ENCODE measurements at regions not wholly inside any gene's neighbourhood (a gene's known extent, or its start where the extent isn't known, plus 50 kb on each side); places are given as distances from the start of the nearest gene placed in this dataset.
"Not testable (repeated sequence)": the region's sequence is repeated elsewhere in the genome, so short reads cannot be mapped to it uniquely, and the experiment has no call there.

- not testable (repeated sequence) for H3K9ac ChIP-seq (ENCODE audit: low read length); H3K27me3 ChIP-seq (ENCODE audit: low read depth, low read length); H2AFZ ChIP-seq (ENCODE audit: low read depth, low read length); H3K4me2 ChIP-seq (ENCODE audit: low read length); H3K79me2 ChIP-seq (ENCODE audit: low read length); H3K36me3 ChIP-seq (replicated peaks; ENCODE audit: low read depth, low read length); H3K27ac ChIP-seq (ENCODE audit: low read length); H4K20me1 ChIP-seq (ENCODE audit: insufficient read depth, low read length); H3K9me3 ChIP-seq (ENCODE audit: insufficient read depth, low read length); H3K4me3 ChIP-seq (ENCODE audit: low read length)
- H3K4me1 ChIP-seq (ENCODE audit: low read length): peaks cover 37% of the 10 kb centered on the region
These were observed 91.7 kb upstream of the ATF7IP2 start for GRCh38 chr16:10294153-10294552.

GRCh38 chr16:10296956-10297340 lies 88.9 kb upstream of the ATF7IP2 start:
- Histone ChIP-seq H3K4me1 (ENCODE audit: low read length) (peaks cover 39% of the 10 kb centered on the region), H3K36me3 (replicated peaks; ENCODE audit: low read depth, low read length) (no peaks in the 10 kb centered on the region), H3K79me2 (ENCODE audit: low read length) (no peaks in the 10 kb centered on the region), H2AFZ (ENCODE audit: low read depth, low read length) (peak overlapping the region; percentile 5; the same call in 1 of the 2 replicates), H3K9me3 (ENCODE audit: insufficient read depth, low read length) (no peaks in the 10 kb centered on the region), H3K4me3 (ENCODE audit: low read length) (peak overlapping the region; percentile 70), H3K4me2 (ENCODE audit: low read length) (peak overlapping the region; percentile 86), H3K27me3 (ENCODE audit: low read depth, low read length) (no peaks in the 10 kb centered on the region), H4K20me1 (ENCODE audit: insufficient read depth, low read length) (no peaks in the 10 kb centered on the region), H3K27ac (ENCODE audit: low read length) (peak overlapping the region; percentile 88), H3K9ac (ENCODE audit: low read length) (peak overlapping the region; percentile 76)
- TF ChIP-seq CTCF (IDR thresholded peaks at IDR 0.05; ENCODE audit: low read depth, low read length): no peak
- no peak for TF ChIP-seq EZH2phosphoT487 (IDR thresholded peaks at IDR 0.05; ENCODE audit: low read depth)

GRCh38 chr16:10297341-10298006 lies 88.4 kb upstream of the ATF7IP2 start:
- H3K36me3 ChIP-seq (replicated peaks; ENCODE audit: low read depth, low read length): no peaks in the 10 kb centered on the region
- peak overlapping the region; percentile 88 for H3K27ac ChIP-seq (ENCODE audit: low read length)
- peak overlapping the region; percentile 86 for H3K4me2 ChIP-seq (ENCODE audit: low read length)
- peaks cover 39% of the 10 kb centered on the region for H3K4me1 ChIP-seq (ENCODE audit: low read length)
- no peaks in the 10 kb centered on the region for H3K9me3 ChIP-seq (ENCODE audit: insufficient read depth, low read length)
- H2AFZ ChIP-seq (ENCODE audit: low read depth, low read length): peak overlapping the region; percentile 5; the same call in 1 of the 2 replicates
- no peaks in the 10 kb centered on the region for H3K27me3 ChIP-seq (ENCODE audit: low read depth, low read length)
- H3K9ac ChIP-seq (ENCODE audit: low read length): peak overlapping the region; percentile 76
- H3K4me3 ChIP-seq (ENCODE audit: low read length): peak overlapping the region; percentile 70
- H3K79me2 ChIP-seq (ENCODE audit: low read length): no peaks in the 10 kb centered on the region
- no peak for TF ChIP-seq EZH2phosphoT487 (IDR thresholded peaks at IDR 0.05; ENCODE audit: low read depth)
- TF ChIP-seq CTCF (IDR thresholded peaks at IDR 0.05; ENCODE audit: low read depth, low read length): no peak
- H4K20me1 ChIP-seq (ENCODE audit: insufficient read depth, low read length): no peaks in the 10 kb centered on the region

GRCh38 chr16:10300905-10301304 lies 85.0 kb upstream of the ATF7IP2 start:
- Histone ChIP-seq H3K4me3 (ENCODE audit: low read length) (no peak overlapping the region), H3K4me1 (ENCODE audit: low read length) (peaks cover 25% of the 10 kb centered on the region), H3K9ac (ENCODE audit: low read length) (no peak overlapping the region), H4K20me1 (ENCODE audit: insufficient read depth, low read length) (no peaks in the 10 kb centered on the region), H3K79me2 (ENCODE audit: low read length) (no peaks in the 10 kb centered on the region), H3K9me3 (ENCODE audit: insufficient read depth, low read length) (no peaks in the 10 kb centered on the region), H2AFZ (ENCODE audit: low read depth, low read length) (no peak overlapping the region; the same call in 1 of the 2 replicates), H3K27ac (ENCODE audit: low read length) (no peak overlapping the region), H3K36me3 (replicated peaks; ENCODE audit: low read depth, low read length) (no peaks in the 10 kb centered on the region), H3K27me3 (ENCODE audit: low read depth, low read length) (no peaks in the 10 kb centered on the region), H3K4me2 (ENCODE audit: low read length) (no peak overlapping the region)
- TF ChIP-seq EZH2phosphoT487 (IDR thresholded peaks at IDR 0.05; ENCODE audit: low read depth): no peak
- no peak for TF ChIP-seq CTCF (IDR thresholded peaks at IDR 0.05; ENCODE audit: low read depth, low read length)

GRCh38 chr16:10301547-10301946 lies 84.3 kb upstream of the ATF7IP2 start:
- H3K4me3 ChIP-seq (ENCODE audit: low read length); H3K36me3 ChIP-seq (replicated peaks; ENCODE audit: low read depth, low read length); H4K20me1 ChIP-seq (ENCODE audit: insufficient read depth, low read length): not testable (repeated sequence)

More at GRCh38 chr16:10301547-10301946, 84.3 kb upstream of the ATF7IP2 start:
- H3K9me3 ChIP-seq (ENCODE audit: insufficient read depth, low read length); H3K79me2 ChIP-seq (ENCODE audit: low read length); H3K4me2 ChIP-seq (ENCODE audit: low read length); H3K27ac ChIP-seq (ENCODE audit: low read length); H3K9ac ChIP-seq (ENCODE audit: low read length); H3K27me3 ChIP-seq (ENCODE audit: low read depth, low read length); H2AFZ ChIP-seq (ENCODE audit: low read depth, low read length): not testable (repeated sequence)
- H3K4me1 ChIP-seq (ENCODE audit: low read length): peaks cover 24% of the 10 kb centered on the region
